ENCODE measurements at regions not wholly inside any gene's neighbourhood (a gene's known extent, or its start where the extent isn't known, plus 50 kb on each side); places are given as distances from the start of the nearest gene placed in this dataset.

- no peak for TF ChIP-seq CTCF (IDR thresholded peaks at IDR 0.05; ENCODE audit: unreplicated experiment in 3 of 3)
- H3K4me1 Mint-ChIP-seq: peaks cover under 1% of the 10 kb centered on the region
These were observed 118.6 kb upstream of the GALNT2 start for GRCh38 chr1:229948438-229948837.

GRCh38 chr1:229949500-229949899, 117.5 kb upstream of the GALNT2 start:
- Mint-ChIP-seq H3K27me3 (ENCODE audit: low read depth) (no peaks in the 10 kb centered on the region), H3K27ac (no peak overlapping the region), H3K4me1 (no peaks in the 10 kb centered on the region), H3K9me3 (no peaks in the 10 kb centered on the region), H3K4me3 (no peak overlapping the region), H3K36me3 (ENCODE audit: low read depth) (no peaks in the 10 kb centered on the region)
- TF ChIP-seq CTCF (IDR thresholded peaks at IDR 0.05; ENCODE audit: unreplicated experiment in 3 of 3): no peak

More at GRCh38 chr1:229948438-229948837, 118.6 kb upstream of the GALNT2 start:
- no peak overlapping the region for H3K4me3 Mint-ChIP-seq
- H3K27me3 Mint-ChIP-seq (ENCODE audit: low read depth): no peaks in the 10 kb centered on the region
- H3K27ac Mint-ChIP-seq: no peak overlapping the region
- H3K36me3 Mint-ChIP-seq (ENCODE audit: low read depth): no peaks in the 10 kb centered on the region
- H3K9me3 Mint-ChIP-seq: no peaks in the 10 kb centered on the region

GRCh38 chr1:229950020-229950419, 117.0 kb upstream of the GALNT2 start:
- Mint-ChIP-seq H3K9me3 (no peaks in the 10 kb centered on the region), H3K27ac (no peak overlapping the region), H3K27me3 (ENCODE audit: low read depth) (no peaks in the 10 kb centered on the region), H3K4me3 (no peak overlapping the region), H3K4me1 (no peaks in the 10 kb centered on the region), H3K36me3 (ENCODE audit: low read depth) (no peaks in the 10 kb centered on the region)
- no peak for TF ChIP-seq CTCF (IDR thresholded peaks at IDR 0.05; ENCODE audit: unreplicated experiment in 3 of 3)

- no peak overlapping the region for H3K4me3 Mint-ChIP-seq
- H3K36me3 Mint-ChIP-seq (ENCODE audit: low read depth): no peaks in the 10 kb centered on the region
- H3K4me1 Mint-ChIP-seq: no peaks in the 10 kb centered on the region
- no peaks in the 10 kb centered on the region for H3K27me3 Mint-ChIP-seq (ENCODE audit: low read depth)
- TF ChIP-seq CTCF (IDR thresholded peaks at IDR 0.05; ENCODE audit: unreplicated experiment in 3 of 3): no peak
- no peak overlapping the region for H3K27ac Mint-ChIP-seq
- H3K9me3 Mint-ChIP-seq: no peaks in the 10 kb centered on the region
These were observed 116.1 kb upstream of the GALNT2 start for GRCh38 chr1:229950908-229951307.

- H3K27me3 Mint-ChIP-seq (ENCODE audit: low read depth): no peaks in the 10 kb centered on the region
- no peaks in the 10 kb centered on the region for H3K4me1 Mint-ChIP-seq
- no peak for TF ChIP-seq CTCF (IDR thresholded peaks at IDR 0.05; ENCODE audit: unreplicated experiment in 3 of 3)
These were observed 115.0 kb upstream of the GALNT2 start for GRCh38 chr1:229951856-229952534.

More at GRCh38 chr1:229951856-229952534, 115.0 kb upstream of the GALNT2 start:
- Mint-ChIP-seq H3K9me3 (peaks cover 7% of the 10 kb centered on the region), H3K27ac (no peak overlapping the region), H3K4me3 (no peak overlapping the region), H3K36me3 (ENCODE audit: low read depth) (no peaks in the 10 kb centered on the region)

All from nephron (organoid).